ACC112 (cell line): ENCODE measurements at regions not wholly inside any gene's neighbourhood (a gene's known extent, or its start where the extent isn't known, plus 50 kb on each side); places are given as distances from the start of the nearest gene placed in this dataset.

Experiments used
- H2AFZ ChIP-seq: fragments of 200-600 bp; sonication (generic); one replicate; pipeline ENCODE4 v1.6.0; 2017; ENCODE audit warnings: antibody characterized with exemption, low read length; ENCODE audit not compliant: unreplicated experiment
- H3K27ac ChIP-seq: fragments of 200-600 bp; sonication (generic); 2 replicates; pipeline ENCODE4 v1.5.1; 2014; ENCODE audit warnings: low read depth, mild to moderate bottlenecking, antibody characterized with exemption, low read length, moderate library complexity
- H3K27me3 ChIP-seq: fragments of 200-600 bp; sonication (generic); 2 replicates; pipeline ENCODE4 v1.6.1; 2014; ENCODE audit warnings: mild to moderate bottlenecking, antibody characterized with exemption, low read length, moderate library complexity, mixed read lengths; ENCODE audit not compliant: insufficient read depth
- H3K36me3 ChIP-seq: fragments of 200-600 bp; sonication (generic); 2 replicates; pipeline ENCODE4 v1.6.1; 2016; ENCODE audit warnings: mild to moderate bottlenecking, antibody characterized with exemption, low read length, moderate library complexity, mixed read lengths; ENCODE audit not compliant: insufficient read depth
- H3K4me1 ChIP-seq: fragments of 200-600 bp; sonication (generic); one replicate; pipeline ENCODE4 v1.6.1; 2016; ENCODE audit warnings: low read length, mixed read lengths; ENCODE audit not compliant: insufficient read depth, unreplicated experiment, control insufficient read depth
- H3K4me3 ChIP-seq: fragments of 200-600 bp; sonication (generic); 2 replicates; pipeline ENCODE4 v1.5.1; 2014; ENCODE audit warnings: mild to moderate bottlenecking, low read depth, low read length
- H3K79me2 ChIP-seq: fragments of 200-600 bp; sonication (generic); one replicate; pipeline ENCODE4 v1.6.0; 2016; ENCODE audit warnings: low read length; ENCODE audit not compliant: control insufficient read depth, unreplicated experiment, insufficient read depth

GRCh38 chr2:198767694-198768093 lies 690.0 kb downstream of the SATB2 start:
- Histone ChIP-seq H3K27ac (no peak overlapping the region), H3K79me2 (no peaks in the 10 kb centered on the region), H3K36me3 (no peaks in the 10 kb centered on the region), H3K4me3 (no peak overlapping the region), H2AFZ (no peak overlapping the region), H3K27me3 (no peaks in the 10 kb centered on the region), H3K4me1 (no peaks in the 10 kb centered on the region)

- H3K4me3 ChIP-seq, result no peak overlapping the region
- no peaks in the 10 kb centered on the region for H3K27me3 ChIP-seq
- H3K36me3 ChIP-seq, result no peaks in the 10 kb centered on the region
- no peak overlapping the region for H3K27ac ChIP-seq
- no peaks in the 10 kb centered on the region for H3K4me1 ChIP-seq
- no peak overlapping the region for H2AFZ ChIP-seq
- no peaks in the 10 kb centered on the region for H3K79me2 ChIP-seq
Observed at GRCh38 chr2:198763793-198764192, 693.9 kb downstream of the SATB2 start.

- no peaks in the 10 kb centered on the region for H3K4me1 ChIP-seq
- H3K4me3 ChIP-seq, result no peak overlapping the region
- H3K27ac ChIP-seq, result no peak overlapping the region
- H2AFZ ChIP-seq, result no peak overlapping the region
- H3K27me3 ChIP-seq, result no peaks in the 10 kb centered on the region
- no peaks in the 10 kb centered on the region for H3K36me3 ChIP-seq
- H3K79me2 ChIP-seq, result no peaks in the 10 kb centered on the region
Observed at GRCh38 chr2:198762441-198762840, 695.3 kb downstream of the SATB2 start.

GRCh38 chr2:198757069-198757468 lies 700.7 kb downstream of the SATB2 start:
- Histone ChIP-seq H3K27ac (no peak overlapping the region), H2AFZ (no peak overlapping the region), H3K36me3 (no peaks in the 10 kb centered on the region), H3K4me3 (no peak overlapping the region), H3K4me1 (no peaks in the 10 kb centered on the region), H3K27me3 (no peaks in the 10 kb centered on the region; the same call in 1 of the 2 replicates), H3K79me2 (no peaks in the 10 kb centered on the region)

- Histone ChIP-seq H3K4me3 (no peak overlapping the region), H3K36me3 (no peaks in the 10 kb centered on the region)
Observed at GRCh38 chr2:198756166-198756565, 701.6 kb downstream of the SATB2 start.

GRCh38 chr2:198753101-198753500 lies 704.6 kb downstream of the SATB2 start:
- Histone ChIP-seq H3K79me2 (no peaks in the 10 kb centered on the region), H3K27ac (no peak overlapping the region), H3K27me3 (no peaks in the 10 kb centered on the region; the same call in 1 of the 2 replicates), H3K36me3 (no peaks in the 10 kb centered on the region), H2AFZ (no peak overlapping the region), H3K4me3 (no peak overlapping the region), H3K4me1 (no peaks in the 10 kb centered on the region)

More at GRCh38 chr2:198756166-198756565, 701.6 kb downstream of the SATB2 start:
- no peak overlapping the region for H2AFZ ChIP-seq
- no peak overlapping the region for H3K27ac ChIP-seq
- no peaks in the 10 kb centered on the region for H3K4me1 ChIP-seq
- H3K79me2 ChIP-seq, result no peaks in the 10 kb centered on the region
- H3K27me3 ChIP-seq, result no peaks in the 10 kb centered on the region; the same call in 1 of the 2 replicates

GRCh38 chr2:198749364-198749763 lies 708.4 kb downstream of the SATB2 start:
- Histone ChIP-seq H2AFZ (no peak overlapping the region), H3K79me2 (no peaks in the 10 kb centered on the region), H3K27me3 (peaks cover 10% of the 10 kb centered on the region; the same call in 1 of the 2 replicates)

GRCh38 chr2:198731842-198732399 lies 725.8 kb downstream of the SATB2 start:
- H2AFZ ChIP-seq, result no peak overlapping the region
- H3K79me2 ChIP-seq, result no peaks in the 10 kb centered on the region
- H3K27ac ChIP-seq, result no peak overlapping the region
- no peaks in the 10 kb centered on the region for H3K27me3 ChIP-seq
- H3K36me3 ChIP-seq, result no peaks in the 10 kb centered on the region
- H3K4me1 ChIP-seq, result no peaks in the 10 kb centered on the region
- no peak overlapping the region for H3K4me3 ChIP-seq

More at GRCh38 chr2:198749364-198749763, 708.4 kb downstream of the SATB2 start:
- H3K27ac ChIP-seq, result no peak overlapping the region
- H3K36me3 ChIP-seq, result no peaks in the 10 kb centered on the region
- H3K4me1 ChIP-seq, result no peaks in the 10 kb centered on the region
- no peak overlapping the region for H3K4me3 ChIP-seq

- Histone ChIP-seq H3K79me2 (no peaks in the 10 kb centered on the region), H3K4me3 (no peak overlapping the region), H3K36me3 (no peaks in the 10 kb centered on the region), H3K27ac (no peak overlapping the region), H2AFZ (no peak overlapping the region), H3K27me3 (peaks cover 9% of the 10 kb centered on the region), H3K4me1 (no peaks in the 10 kb centered on the region)
Observed at GRCh38 chr2:198720266-198720665, 737.5 kb downstream of the SATB2 start.

- no peak overlapping the region for H3K27ac ChIP-seq
- no peak overlapping the region for H2AFZ ChIP-seq
- H3K4me3 ChIP-seq, result no peak overlapping the region
- no peaks in the 10 kb centered on the region for H3K36me3 ChIP-seq
- H3K27me3 ChIP-seq, result peaks cover 5% of the 10 kb centered on the region
- H3K79me2 ChIP-seq, result no peaks in the 10 kb centered on the region
- H3K4me1 ChIP-seq, result no peaks in the 10 kb centered on the region
Observed at GRCh38 chr2:198717451-198717850, 740.3 kb downstream of the SATB2 start.

- H3K79me2 ChIP-seq, result no peaks in the 10 kb centered on the region
- H3K27ac ChIP-seq, result no peak overlapping the region
- H3K4me1 ChIP-seq, result no peaks in the 10 kb centered on the region
- H3K27me3 ChIP-seq, result no peaks in the 10 kb centered on the region
- no peak overlapping the region for H2AFZ ChIP-seq
- no peaks in the 10 kb centered on the region for H3K36me3 ChIP-seq
- no peak overlapping the region for H3K4me3 ChIP-seq
Observed at GRCh38 chr2:198715302-198715835, 742.4 kb downstream of the SATB2 start.
